PFSK-1 (cell line): ENCODE measurements at regions not wholly inside any gene's neighbourhood (a gene's known extent, or its start where the extent isn't known, plus 50 kb on each side); places are given as distances from the start of the nearest gene placed in this dataset.

Experiments
- FOXP2 ChIP-seq: optimal IDR thresholded peaks from 2 replicates; pipeline ENCODE3; 2011; ENCODE audit warnings: borderline replicate concordance, control low read depth, inconsistent platforms; ENCODE audit not compliant: insufficient read depth; ENCODE audit errors: extremely low read length, extremely low read depth
- POLR2AphosphoS5 ChIP-seq: IDR thresholded peaks from 2 replicates; pipeline ENCODE4 v1.6.1; 2012; ENCODE audit warnings: low read depth, mild to moderate bottlenecking, control low read depth, low read length, moderate library complexity
- REST ChIP-seq, 2 experiments: IDR thresholded peaks; 2 replicates each; pipeline versions ENCODE4 v1.6.1 to v1.8.0; 2011 to 2012; ENCODE audit warnings: low read depth in 2 of 2, low read length in 2 of 2, control low read depth in 1 of 2, inconsistent platforms in 1 of 2, mild to moderate bottlenecking in 1 of 2, moderate library complexity in 1 of 2; ENCODE audit not compliant: insufficient read depth in 1 of 2
- SIN3A ChIP-seq: IDR thresholded peaks from 2 replicates; pipeline ENCODE4 v1.6.1; 2012; ENCODE audit warnings: mild to moderate bottlenecking, low read length, moderate library complexity, borderline replicate concordance; ENCODE audit not compliant: insufficient read depth
- TAF1 ChIP-seq: IDR thresholded peaks from 2 replicates; pipeline ENCODE4 v1.6.1; 2012; ENCODE audit warnings: low read length, control low read depth, borderline replicate concordance; ENCODE audit not compliant: insufficient read depth

- no peak for TF ChIP-seq TAF1
- TF ChIP-seq SIN3A = no peak
- TF ChIP-seq POLR2AphosphoS5 = no peak
- no peak for TF ChIP-seq REST (IDR thresholded peaks at IDR 0.05; ENCODE audit: insufficient read depth in 1 of 2, low read depth in 2 of 2, low read length in 2 of 2)
Measured at GRCh38 chr22:47943729-47944700, 1181.6 kb downstream of the TBC1D22A start.

- TF ChIP-seq FOXP2 (no peak), POLR2AphosphoS5 (no peak), TAF1 (no peak), SIN3A (no peak), REST (IDR thresholded peaks at IDR 0.05; ENCODE audit: insufficient read depth in 1 of 2, low read depth in 2 of 2, low read length in 2 of 2) (no peak)
Measured at GRCh38 chr22:47940211-47940610, 1177.8 kb downstream of the TBC1D22A start.

- TF ChIP-seq FOXP2 = no peak
- TF ChIP-seq POLR2AphosphoS5 = no peak
- no peak for TF ChIP-seq REST (IDR thresholded peaks at IDR 0.05; ENCODE audit: insufficient read depth in 1 of 2, low read depth in 2 of 2, low read length in 2 of 2)
- TF ChIP-seq TAF1 = no peak
- TF ChIP-seq SIN3A = no peak
Measured at GRCh38 chr22:47933891-47934290, 1171.4 kb downstream of the TBC1D22A start.

- TF ChIP-seq POLR2AphosphoS5 (no peak), REST (IDR thresholded peaks at IDR 0.05; ENCODE audit: insufficient read depth in 1 of 2, low read depth in 2 of 2, low read length in 2 of 2) (no peak), FOXP2 (no peak), SIN3A (no peak), TAF1 (no peak)
Measured at GRCh38 chr22:47933226-47933625, 1170.8 kb downstream of the TBC1D22A start.
